GM12872 (cell line): ENCODE measurements at regions not wholly inside any gene's neighbourhood (a gene's known extent, or its start where the extent isn't known, plus 50 kb on each side); places are given as distances from the start of the nearest gene placed in this dataset.

Source experiments
- CTCF ChIP-seq: IDR thresholded peaks from 3 replicates; pipeline ENCODE4 v1.5.1; 2011; ENCODE audit warnings: low read depth, mild to moderate bottlenecking, low read length, moderate library complexity; ENCODE audit not compliant: insufficient read depth

GRCh38 chr6:84588697-84589080 lies 175.7 kb downstream of the TBX18 start:
- no peak for TF ChIP-seq CTCF

GRCh38 chr6:84583784-84584183 lies 180.6 kb downstream of the TBX18 start:
- no peak for TF ChIP-seq CTCF

- TF ChIP-seq CTCF = no peak
These were observed 181.4 kb downstream of the TBX18 start for GRCh38 chr6:84582997-84583396.

- no peak for TF ChIP-seq CTCF
These were observed 182.7 kb downstream of the TBX18 start for GRCh38 chr6:84581494-84582259.

- TF ChIP-seq CTCF = no peak
These were observed 185.0 kb downstream of the TBX18 start for GRCh38 chr6:84579404-84579803.

- TF ChIP-seq CTCF = no peak
These were observed 188.4 kb downstream of the TBX18 start for GRCh38 chr6:84576029-84576428.

GRCh38 chr6:84575264-84575663 lies 189.1 kb downstream of the TBX18 start:
- no peak for TF ChIP-seq CTCF

GRCh38 chr6:84569882-84570281 lies 194.5 kb downstream of the TBX18 start:
- no peak for TF ChIP-seq CTCF
